ENCODE measurements at regions not wholly inside any gene's neighbourhood (a gene's known extent, or its start where the extent isn't known, plus 50 kb on each side); places are given as distances from the start of the nearest gene placed in this dataset.

GRCh38 chr4:128521648-128522111 is 234.1 kb upstream of the PGRMC2 start (continued):
- TF ChIP-seq VEZF1 (CRISPR knock-in tag; IDR thresholded peaks at IDR 0.05) (no peak), KDM2B (CRISPR knock-in tag; IDR thresholded peaks at IDR 0.05) (no peak), ARID4B (CRISPR knock-in tag; IDR thresholded peaks at IDR 0.05) (no peak), HEY1 (CRISPR knock-in tag; IDR thresholded peaks at IDR 0.05; ENCODE audit: borderline replicate concordance) (no peak), FOSL1 (tag; conservative IDR thresholded peaks at IDR 0.05) (peak; percentile 71), ZNF197 (CRISPR knock-in tag; IDR thresholded peaks at IDR 0.05; ENCODE audit: low read depth) (no peak), MBD1 (CRISPR knock-in tag; IDR thresholded peaks at IDR 0.05) (no peak), HLTF (IDR thresholded peaks at IDR 0.05) (no peak), CEBPG (CRISPR knock-in tag; IDR thresholded peaks at IDR 0.05) (no peak), CEBPG (tag; conservative IDR thresholded peaks at IDR 0.05 in 1 of 2, IDR thresholded peaks at IDR 0.05 in 1 of 2) (peak in 1 of 2 experiments; percentile 56; a peak in 1 of 4 replicates), EP300 (IDR thresholded peaks at IDR 0.05; ENCODE audit: low read length) (peak; percentile 37; the same call in 1 of the 2 replicates), ATF7 (IDR thresholded peaks at IDR 0.05) (peak; percentile 97), PML (IDR thresholded peaks at IDR 0.05; ENCODE audit: low read length) (no peak), NBN (IDR thresholded peaks at IDR 0.05; ENCODE audit: low read depth) (no peak), KHSRP (IDR thresholded peaks at IDR 0.05) (no peak), ILK (tag; IDR thresholded peaks at IDR 0.05; ENCODE audit: borderline replicate concordance, low read depth) (no peak), CTBP1 (IDR thresholded peaks at IDR 0.05; ENCODE audit: borderline replicate concordance) (0 out of 2 replicates have a peak, but pooled peaks have one; percentile 20), RAD51 (IDR thresholded peaks at IDR 0.05; ENCODE audit: borderline replicate concordance, low read depth) (no peak), SMAD3 (CRISPR knock-in tag; conservative IDR thresholded peaks at IDR 0.05) (no peak), ZNF830 (CRISPR knock-in tag; IDR thresholded peaks at IDR 0.05) (no peak), MCM5 (IDR thresholded peaks at IDR 0.05; ENCODE audit: low read depth) (no peak), CREB5 (CRISPR knock-in tag; IDR thresholded peaks at IDR 0.05) (no peak)
